ENCODE measurements at regions not wholly inside any gene's neighbourhood (a gene's known extent, or its start where the extent isn't known, plus 50 kb on each side); places are given as distances from the start of the nearest gene placed in this dataset.
"Not testable (repeated sequence)": the region's sequence is repeated elsewhere in the genome, so short reads cannot be mapped to it uniquely, and the experiment has no call there.

- not testable (repeated sequence) for ATAC-seq
Observed at GRCh38 chrY:18599606-18600005, 53.1 kb downstream of the HSFY1 start.

DNA sequence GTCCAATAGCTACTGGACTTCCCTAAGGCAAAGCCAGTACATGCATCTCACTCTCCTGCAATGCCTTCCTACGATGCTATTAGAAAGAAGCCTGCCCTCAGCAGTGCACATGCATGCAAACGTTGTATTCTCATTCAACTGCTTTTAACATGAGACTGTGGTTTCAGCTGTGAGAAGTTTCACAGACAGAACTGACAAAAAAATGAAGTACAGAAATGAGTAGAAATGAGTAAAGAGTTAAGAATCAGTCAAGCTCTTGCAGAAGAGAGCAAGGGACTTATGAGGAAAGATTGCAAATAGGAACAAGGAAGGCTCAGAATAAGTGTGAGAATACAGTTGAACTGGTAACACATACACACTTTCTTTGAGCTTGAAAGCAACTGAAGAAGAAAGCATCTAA lies 54.8 kb downstream of the HSFY1 start:
- ATAC-seq = not testable (repeated sequence)

DNA sequence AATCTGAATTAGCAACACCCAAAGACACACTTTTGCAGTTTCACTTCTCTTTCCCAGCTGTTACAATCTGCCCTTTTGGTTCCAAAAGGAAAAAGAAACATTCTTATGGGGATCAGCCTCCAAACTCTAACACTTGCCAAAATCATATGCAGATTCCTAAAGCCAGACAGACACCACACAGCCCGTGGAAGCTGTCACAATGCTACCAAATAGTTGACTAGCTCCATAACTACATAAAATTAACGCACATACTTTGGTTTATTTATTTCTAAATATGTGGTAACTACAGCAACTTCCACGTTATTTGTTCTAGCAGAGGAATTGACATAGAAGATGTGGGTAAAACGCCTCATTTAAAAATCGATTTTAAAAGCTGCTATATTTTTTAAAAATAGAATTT lies 59.7 kb downstream of the HSFY1 start:
- ATAC-seq = not testable (repeated sequence)

DNA sequence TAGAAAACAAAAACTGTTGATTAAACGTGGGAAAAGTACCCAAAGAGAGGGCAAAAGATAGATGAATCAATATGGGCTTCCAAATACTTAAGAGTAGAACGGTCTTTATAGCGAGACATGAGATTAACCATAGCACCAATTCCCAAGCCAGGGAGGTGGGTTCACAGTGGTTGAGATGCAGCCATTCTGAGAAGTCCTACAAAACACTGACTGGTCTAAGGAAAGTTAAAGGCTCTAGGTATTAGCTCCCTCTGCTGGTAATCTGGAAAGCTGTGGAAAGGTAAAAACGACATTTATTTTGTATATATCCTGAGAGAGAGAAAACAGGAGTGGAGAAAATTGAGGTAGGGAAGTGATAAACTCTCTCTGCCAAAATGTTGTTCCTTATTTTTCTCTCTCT lies 61.7 kb downstream of the HSFY1 start:
- not testable (repeated sequence) for ATAC-seq

DNA sequence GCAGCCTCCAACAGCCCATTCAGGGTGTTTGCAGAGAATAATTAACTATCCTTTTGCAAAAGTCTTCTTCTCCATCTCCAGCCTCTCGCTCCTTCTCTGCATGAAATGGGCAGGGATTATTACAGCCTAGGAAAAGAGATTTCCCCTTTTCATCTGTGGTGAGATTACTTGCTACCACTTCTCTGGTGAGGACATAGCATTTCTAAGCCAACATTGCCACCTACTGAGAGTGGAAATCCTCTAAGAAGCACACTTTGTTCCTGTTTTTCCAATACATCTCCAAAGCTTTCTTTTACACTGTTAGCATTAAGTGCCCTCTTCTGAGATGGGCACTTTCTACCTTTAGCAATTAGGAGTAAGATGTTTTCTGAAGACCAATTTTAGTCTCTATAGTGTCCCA lies 69.3 kb downstream of the HSFY1 start:
- ATAC-seq = not testable (repeated sequence)

DNA sequence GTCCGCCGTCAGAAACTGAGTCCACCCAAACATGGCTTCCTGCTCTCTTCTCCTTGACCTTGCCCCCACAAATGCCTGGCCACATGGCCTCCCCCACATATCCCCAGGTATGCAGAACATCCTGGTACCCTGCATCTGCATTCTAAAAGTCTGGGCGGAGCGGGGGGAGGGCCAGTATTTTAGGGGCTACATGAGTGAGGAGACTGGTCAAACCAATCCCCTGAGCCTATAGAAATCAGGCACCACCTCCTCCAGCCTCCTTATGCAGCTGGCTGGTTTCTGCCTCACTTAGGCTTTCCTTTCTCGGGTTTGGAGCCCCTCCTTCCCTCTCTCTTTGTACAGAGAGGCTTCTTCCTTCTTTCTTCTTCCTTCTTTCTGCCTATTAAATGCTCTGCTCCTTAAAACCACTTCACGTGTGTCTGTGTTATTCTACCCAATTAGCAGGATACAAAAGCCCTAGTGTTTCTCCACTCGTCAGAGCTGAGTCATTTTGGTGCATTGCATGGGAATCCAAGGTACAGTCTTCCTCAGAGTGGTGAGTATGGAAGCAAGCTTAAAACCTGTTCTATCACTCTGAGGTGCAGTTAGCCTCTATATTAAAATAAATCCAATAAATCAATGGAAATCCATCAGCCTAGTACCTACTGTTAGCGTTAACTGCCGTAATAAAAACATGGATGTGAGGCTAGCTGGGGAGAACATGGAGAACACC lies 83.4 kb downstream of the HSFY1 start:
- ATAC-seq = not testable (repeated sequence)

GRCh38 chrY:18630571-18630970 lies 84.1 kb downstream of the HSFY1 start:
- not testable (repeated sequence) for ATAC-seq

GRCh38 chrY:18631610-18632009 lies 85.1 kb downstream of the HSFY1 start:
- not testable (repeated sequence) for ATAC-seq

- ATAC-seq = no peak
Observed at GRCh38 chrY:18650746-18651145, 104.2 kb downstream of the HSFY1 start.

GRCh38 chrY:18664559-18664958 lies 109.0 kb downstream of the HSFY2 start:
- ATAC-seq = peak in 1 of 2 donors; percentile 48

DNA sequence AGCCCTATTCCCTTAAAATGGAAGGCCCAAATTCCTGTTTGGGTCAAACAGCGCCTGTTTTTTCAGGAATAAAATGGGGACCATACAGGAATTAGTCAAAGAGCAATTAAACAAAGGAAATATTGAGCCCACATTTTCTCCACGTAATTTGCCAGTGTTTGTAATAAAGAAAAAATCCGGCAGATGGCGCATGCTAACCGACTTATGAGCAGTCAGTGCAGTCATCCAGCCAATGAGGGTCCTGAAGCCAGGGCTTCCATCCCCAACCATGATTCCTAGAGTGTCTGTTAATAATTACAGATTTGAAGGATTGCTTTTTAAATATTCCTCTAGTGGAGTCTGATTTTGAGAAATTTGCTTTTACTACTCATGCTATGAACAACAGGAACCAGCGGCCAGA lies 103.7 kb downstream of the HSFY2 start:
- ATAC-seq = no peak

- no peak for ATAC-seq
Observed at GRCh38 chrY:18671970-18672369, 101.6 kb downstream of the HSFY2 start.

GRCh38 chrY:18686027-18686426 lies 87.5 kb downstream of the HSFY2 start:
- ATAC-seq = not testable (repeated sequence)

- ATAC-seq = not testable (repeated sequence)
Observed at GRCh38 chrY:18688362-18688761, 85.2 kb downstream of the HSFY2 start.

DNA sequence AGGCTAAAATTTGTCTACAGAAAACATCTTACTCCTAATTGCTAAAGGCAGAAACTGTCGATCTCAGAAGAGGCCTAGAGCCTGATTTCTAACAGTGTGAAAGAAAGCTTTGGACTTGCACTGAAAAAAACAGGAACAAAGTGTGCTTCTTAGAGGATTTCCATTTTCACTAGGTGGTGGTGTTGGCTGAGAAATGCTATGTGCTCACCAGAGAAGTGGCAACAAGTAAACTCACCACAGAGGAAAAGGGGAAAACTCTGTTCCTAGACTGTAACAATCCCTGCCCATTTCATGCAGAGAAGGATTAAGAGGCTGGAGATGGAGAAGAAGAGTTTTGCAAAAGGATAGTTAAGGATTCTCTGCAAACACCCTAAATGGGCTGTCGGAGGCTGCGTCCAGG lies 84.1 kb downstream of the HSFY2 start:
- ATAC-seq = not testable (repeated sequence)

- ATAC-seq = not testable (repeated sequence)
Observed at GRCh38 chrY:18689890-18690593, 83.5 kb downstream of the HSFY2 start.

DNA sequence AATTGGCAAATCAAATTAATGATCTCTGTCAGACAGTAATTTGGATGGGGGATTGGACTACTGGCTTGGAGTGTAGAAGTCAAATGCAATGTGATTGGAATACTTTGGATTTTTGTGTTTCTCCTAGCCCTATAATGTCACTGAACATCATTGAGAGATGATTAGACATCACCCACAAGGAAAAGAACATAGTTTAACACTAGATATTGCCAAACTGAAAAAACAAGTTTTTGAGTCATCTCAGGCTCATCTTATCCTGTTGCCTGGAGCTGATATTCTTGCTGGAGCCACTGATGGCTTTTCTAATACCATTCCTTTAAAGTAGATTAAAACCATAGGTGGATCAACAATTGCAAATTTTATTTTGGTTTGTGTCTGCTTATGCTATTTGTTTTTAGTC lies 76.7 kb downstream of the HSFY2 start:
- ATAC-seq = not testable (repeated sequence)

DNA sequence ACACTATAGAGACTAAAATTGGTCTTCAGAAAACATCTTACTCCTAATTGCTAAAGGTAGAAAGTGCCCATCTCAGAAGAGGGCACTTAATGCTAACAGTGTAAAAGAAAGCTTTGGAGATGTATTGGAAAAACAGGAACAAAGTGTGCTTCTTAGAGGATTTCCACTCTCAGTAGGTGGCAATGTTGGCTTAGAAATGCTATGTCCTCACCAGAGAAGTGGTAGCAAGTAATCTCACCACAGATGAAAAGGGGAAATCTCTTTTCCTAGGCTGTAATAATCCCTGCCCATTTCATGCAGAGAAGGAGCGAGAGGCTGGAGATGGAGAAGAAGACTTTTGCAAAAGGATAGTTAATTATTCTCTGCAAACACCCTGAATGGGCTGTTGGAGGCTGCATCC lies 69.3 kb downstream of the HSFY2 start:
- ATAC-seq = not testable (repeated sequence)

GRCh38 chrY:18711785-18712184 lies 61.8 kb downstream of the HSFY2 start:
- ATAC-seq = not testable (repeated sequence)

DNA sequence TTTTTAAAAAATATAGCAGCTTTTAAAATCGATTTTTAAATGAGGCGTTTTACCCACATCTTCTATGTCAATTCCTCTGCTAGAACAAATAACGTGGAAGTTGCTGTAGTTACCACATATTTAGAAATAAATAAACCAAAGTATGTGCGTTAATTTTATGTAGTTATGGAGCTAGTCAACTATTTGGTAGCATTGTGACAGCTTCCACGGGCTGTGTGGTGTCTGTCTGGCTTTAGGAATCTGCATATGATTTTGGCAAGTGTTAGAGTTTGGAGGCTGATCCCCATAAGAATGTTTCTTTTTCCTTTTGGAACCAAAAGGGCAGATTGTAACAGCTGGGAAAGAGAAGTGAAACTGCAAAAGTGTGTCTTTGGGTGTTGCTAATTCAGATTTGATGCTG lies 59.8 kb downstream of the HSFY2 start:
- ATAC-seq = not testable (repeated sequence)

GRCh38 chrY:18718714-18719113 lies 54.8 kb downstream of the HSFY2 start:
- ATAC-seq = peak in 1 of 2 donors; percentile 20

DNA sequence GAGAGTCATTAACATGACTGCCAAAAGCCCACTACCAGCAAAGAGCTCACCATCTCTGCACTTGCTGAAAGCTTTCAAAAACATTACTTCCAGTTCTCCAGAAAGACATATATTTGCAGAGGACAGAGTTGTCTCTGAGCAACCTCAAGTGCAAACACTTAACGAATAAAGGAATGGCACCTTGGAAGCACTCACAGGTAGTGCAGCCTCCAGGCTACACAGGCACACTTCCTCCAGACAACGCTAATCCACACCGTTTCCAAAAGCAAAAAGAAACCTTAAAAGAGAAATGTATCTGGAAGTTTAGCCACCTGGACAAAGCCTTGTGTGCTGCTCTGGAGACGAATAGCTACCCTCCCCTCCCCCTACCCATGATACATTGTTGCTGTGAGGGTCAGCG lies 53.1 kb downstream of the HSFY2 start:
- ATAC-seq = not testable (repeated sequence)
